ENCODE measurements at regions not wholly inside any gene's neighbourhood (a gene's known extent, or its start where the extent isn't known, plus 50 kb on each side); places are given as distances from the start of the nearest gene placed in this dataset.

- no peak for DNase-seq (ENCODE audit: low read depth in 4 of 4, low spot score in 2 of 4)
These were observed 163.6 kb downstream of the LRRC70 start for GRCh38 chr5:62742207-62742606.

- no peak for DNase-seq (ENCODE audit: low read depth in 4 of 4, low spot score in 2 of 4)
These were observed 163.1 kb downstream of the LRRC70 start for GRCh38 chr5:62741761-62742160.

GRCh38 chr5:62737766-62738165, 159.1 kb downstream of the LRRC70 start:
- no peak for DNase-seq (ENCODE audit: low read depth in 4 of 4, low spot score in 2 of 4)

- no peak for DNase-seq (ENCODE audit: low read depth in 4 of 4, low spot score in 2 of 4)
These were observed 154.1 kb downstream of the LRRC70 start for GRCh38 chr5:62732677-62733121.

GRCh38 chr5:62731022-62731421, 152.4 kb downstream of the LRRC70 start:
- no peak for DNase-seq (ENCODE audit: low read depth in 4 of 4, low spot score in 2 of 4)

GRCh38 chr5:62729675-62730074, 151.1 kb downstream of the LRRC70 start:
- DNase-seq (ENCODE audit: low read depth in 4 of 4, low spot score in 2 of 4), result no peak

GRCh38 chr5:62727861-62728260, 149.2 kb downstream of the LRRC70 start:
- no peak for DNase-seq (ENCODE audit: low read depth in 4 of 4, low spot score in 2 of 4)

GRCh38 chr5:62727184-62727583, 148.6 kb downstream of the LRRC70 start:
- no peak for DNase-seq (ENCODE audit: low read depth in 4 of 4, low spot score in 2 of 4)

GRCh38 chr5:62722360-62722759, 143.7 kb downstream of the LRRC70 start:
- DNase-seq (ENCODE audit: low read depth in 4 of 4, low spot score in 2 of 4), result no peak

- no peak for DNase-seq (ENCODE audit: low read depth in 4 of 4, low spot score in 2 of 4)
These were observed 141.4 kb downstream of the LRRC70 start for GRCh38 chr5:62720031-62720441.

- no peak for DNase-seq (ENCODE audit: low read depth in 4 of 4, low spot score in 2 of 4)
These were observed 140.6 kb downstream of the LRRC70 start for GRCh38 chr5:62719061-62719720.

GRCh38 chr5:62718324-62718723, 139.7 kb downstream of the LRRC70 start:
- no peak for DNase-seq (ENCODE audit: low read depth in 4 of 4, low spot score in 2 of 4)

- DNase-seq (ENCODE audit: low read depth in 4 of 4, low spot score in 2 of 4), result no peak
These were observed 138.8 kb downstream of the LRRC70 start for GRCh38 chr5:62717301-62717933.

GRCh38 chr5:62714296-62714695, 135.7 kb downstream of the LRRC70 start:
- no peak for DNase-seq (ENCODE audit: low read depth in 4 of 4, low spot score in 2 of 4)

- no peak for DNase-seq (ENCODE audit: low read depth in 4 of 4, low spot score in 2 of 4)
These were observed 130.1 kb downstream of the LRRC70 start for GRCh38 chr5:62708481-62709325.

- no peak for DNase-seq (ENCODE audit: low read depth in 4 of 4, low spot score in 2 of 4)
These were observed 128.9 kb downstream of the LRRC70 start for GRCh38 chr5:62707563-62707962.

GRCh38 chr5:62707131-62707530, 128.5 kb downstream of the LRRC70 start:
- no peak for DNase-seq (ENCODE audit: low read depth in 4 of 4, low spot score in 2 of 4)

- no peak for DNase-seq (ENCODE audit: low read depth in 4 of 4, low spot score in 2 of 4)
These were observed 126.4 kb downstream of the LRRC70 start for GRCh38 chr5:62705022-62705421.

- no peak for DNase-seq (ENCODE audit: low read depth in 4 of 4, low spot score in 2 of 4)
These were observed 123.5 kb downstream of the LRRC70 start for GRCh38 chr5:62702126-62702525.

GRCh38 chr5:62701036-62701435, 122.4 kb downstream of the LRRC70 start:
- no peak for DNase-seq (ENCODE audit: low read depth in 4 of 4, low spot score in 2 of 4)

GRCh38 chr5:62698756-62699155, 120.1 kb downstream of the LRRC70 start:
- no peak for DNase-seq (ENCODE audit: low read depth in 4 of 4, low spot score in 2 of 4)

- no peak for DNase-seq (ENCODE audit: low read depth in 4 of 4, low spot score in 2 of 4)
These were observed 116.7 kb downstream of the LRRC70 start for GRCh38 chr5:62695274-62695673.

Data from left renal cortex interstitium (tissue), 4 donors.